K562 (cell line): ENCODE measurements at regions not wholly inside any gene's neighbourhood (a gene's known extent, or its start where the extent isn't known, plus 50 kb on each side); places are given as distances from the start of the nearest gene placed in this dataset.

Source experiments
- ASH1L ChIP-seq: fragments of 450-650 bp; IDR thresholded peaks from 2 replicates; pipeline ENCODE4 v1.6.1; 2018; ENCODE audit warnings: borderline replicate concordance, mild to moderate bottlenecking, low read depth; ENCODE audit not compliant: partially characterized antibody
- BMI1 ChIP-seq: fragments of 150-350 bp; IDR thresholded peaks from 2 replicates; pipeline ENCODE4 v1.6.1; 2014; ENCODE audit warnings: low read length
- CBX1 ChIP-seq: sonication (generic); IDR thresholded peaks from 2 replicates; pipeline ENCODE4 v1.6.1; 2016; ENCODE audit warnings: antibody characterized with exemption, low read depth, mild to moderate bottlenecking
- CCNT2 ChIP-seq: IDR thresholded peaks from 2 replicates; pipeline ENCODE4 v1.6.1; 2011; ENCODE audit warnings: borderline replicate concordance, low read depth, mild to moderate bottlenecking, moderate library complexity, mixed read lengths, low read length; ENCODE audit not compliant: insufficient read length; ENCODE audit errors: extremely low read depth
- COPS2 ChIP-seq: fragments of 450-650 bp; conservative IDR thresholded peaks from 2 replicates; pipeline ENCODE4 v1.6.1; 2016; ENCODE audit warnings: mild to moderate bottlenecking, moderate library complexity
- DIDO1 ChIP-seq: fragments of 450-650 bp; IDR thresholded peaks from 2 replicates; pipeline ENCODE4 v1.6.1; 2016; ENCODE audit warnings: low read depth, missing biosample characterization, missing genetic modification characterization
- DMBX1 ChIP-seq: fragments of 250-450 bp; sonication (Bioruptor Pico); IDR thresholded peaks from 2 replicates; pipeline ENCODE4 v1.8.0; 2022; ENCODE audit warnings: inconsistent platforms, mild to moderate bottlenecking, moderate library complexity, borderline replicate concordance
- HNRNPH1 ChIP-seq: fragments of 200-400 bp; formaldehyde crosslinking; optimal IDR thresholded peaks from 2 replicates; pipeline ENCODE3; 2017; ENCODE audit warnings: low read depth, mild to moderate bottlenecking, low read length, moderate library complexity
- ID3 ChIP-seq, 2 experiments: fragments of 250-450 bp in 1 of 2; fragments of 450-650 bp in 1 of 2; sonication (Bioruptor Pico) in 1 of 2; IDR thresholded peaks; 2 replicates each; pipeline versions ENCODE4 v1.6.1 to v1.8.0; 2016 to 2021; ENCODE audit warnings: mild to moderate bottlenecking in 2 of 2, moderate library complexity in 2 of 2, missing compliant biosample characterization in 1 of 2, missing genetic modification characterization in 1 of 2
- JUND ChIP-seq, 2 experiments: IDR thresholded peaks; 2 replicates in 1 of 2; 3 replicates in 1 of 2; pipeline ENCODE4 v1.6.1; 2011; ENCODE audit warnings: borderline replicate concordance in 2 of 2, low read depth in 2 of 2, low read length in 2 of 2, improper control_type of control experiment in 1 of 2, missing biosample characterization in 1 of 2, missing genetic modification characterization in 1 of 2, missing genetic modification reagents in 1 of 2
- SMARCB1 ChIP-seq: IDR thresholded peaks from 2 replicates; pipeline ENCODE4 v1.6.1; 2011; ENCODE audit warnings: improper control_type of control experiment, low read depth; ENCODE audit not compliant: insufficient read length
- SOX6 ChIP-seq: fragments of 450-650 bp; IDR thresholded peaks from 2 replicates; pipeline ENCODE4 v1.6.1; 2014; ENCODE audit warnings: mild to moderate bottlenecking
- THRA ChIP-seq: fragments of 450-650 bp; IDR thresholded peaks from 2 replicates; pipeline ENCODE4 v1.6.1; 2017; ENCODE audit warnings: mild to moderate bottlenecking, moderate library complexity
- XRCC5 ChIP-seq: fragments of 200-400 bp; formaldehyde crosslinking; IDR thresholded peaks from 2 replicates; pipeline ENCODE4 v1.6.1; 2017; ENCODE audit warnings: low read depth, mild to moderate bottlenecking, low read length
- ZBED1 ChIP-seq: IDR thresholded peaks from 2 replicates; pipeline ENCODE4 v1.6.1; 2014
- ZBTB26 ChIP-seq: fragments of 450-650 bp; formaldehyde crosslinking; IDR thresholded peaks from 2 replicates; pipeline ENCODE4 v1.4.0; 2022; ENCODE audit warnings: missing genetic modification characterization
- ZFP1 ChIP-seq: fragments of 450-650 bp; formaldehyde crosslinking; IDR thresholded peaks from 2 replicates; pipeline ENCODE4 v1.4.0; 2020; ENCODE audit warnings: mild to moderate bottlenecking, mixed read lengths
- ZNF146 ChIP-seq: IDR thresholded peaks from one replicate; pipeline ENCODE4 v1.6.1; 2018; ENCODE audit warnings: missing compliant biosample characterization; ENCODE audit not compliant: unreplicated experiment
- ZNF184 ChIP-seq: sonication (generic); formaldehyde crosslinking; IDR thresholded peaks from 2 replicates; pipeline ENCODE4 v1.5.0; 2020; ENCODE audit warnings: missing genetic modification reagents
- ZNF384 ChIP-seq: IDR thresholded peaks from 2 replicates; pipeline ENCODE4 v1.6.1; 2012; ENCODE audit warnings: low read depth, low read length, improper control_type of control experiment
- ZNF561 ChIP-seq: fragments of 450-650 bp; formaldehyde crosslinking; conservative IDR thresholded peaks from 2 replicates; pipeline ENCODE4 v1.4.0; 2020; ENCODE audit warnings: mild to moderate bottlenecking, moderate library complexity
- TF ChIP-seq, protein P1 (sequence below): IDR thresholded peaks from 2 replicates; pipeline ENCODE4 v1.6.1; 2011; ENCODE audit not compliant: insufficient read length; ENCODE audit errors: extremely low read depth
- TF ChIP-seq, protein P2 (sequence below): fragments of 250-450 bp; sonication (Bioruptor Pico); IDR thresholded peaks from 2 replicates; pipeline ENCODE4 v1.4.0; 2020; ENCODE audit warnings: mild to moderate bottlenecking, moderate library complexity

DNA sequence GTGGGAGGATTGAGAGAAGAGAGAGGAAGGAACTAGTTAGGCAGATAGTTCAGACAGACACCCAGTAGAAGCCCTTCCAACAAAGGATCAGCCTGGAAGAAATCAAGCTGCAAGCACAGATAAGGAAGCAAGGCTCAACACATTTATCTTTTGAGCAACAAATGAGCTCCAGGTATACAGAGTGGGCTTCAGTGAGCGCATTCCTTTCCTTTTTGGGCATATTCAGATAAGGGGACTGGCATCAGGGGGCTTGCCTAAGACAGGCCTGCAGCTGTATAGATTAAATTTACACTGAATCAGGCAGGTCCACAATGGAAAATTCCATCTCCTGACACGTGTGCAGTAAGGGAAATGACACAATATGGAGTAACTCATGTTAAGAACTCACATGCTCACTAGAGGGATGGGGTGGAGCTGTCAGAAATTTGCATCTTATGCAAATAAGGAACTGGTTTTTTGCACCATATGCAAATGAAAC is 147.2 kb downstream of the AKR1D1 start (continued):
- TF ChIP-seq DIDO1 (no peak), HNRNPH1 (no peak), COPS2 (no peak), XRCC5 (no peak), SOX6 (peak; percentile 54; the same call in 1 of the 2 replicates), ZNF384 (no peak), JUND (IDR thresholded peaks at IDR 0.05; ENCODE audit: borderline replicate concordance, low read depth, low read length) (no peak), JUND (tag; IDR thresholded peaks at IDR 0.05; ENCODE audit: borderline replicate concordance, low read depth, low read length) (0 out of 3 replicates have a peak, but pooled peaks have one; percentile 42), ZBED1 (no peak), ZNF146 (CRISPR knock-in tag) (no peak), ZNF561 (no peak), DMBX1 (CRISPR knock-in tag) (peak; percentile 98), THRA (no peak), ZFP1 (peak; percentile 79; the same call in 1 of the 2 replicates), SMARCB1 (no peak), ZNF184 (CRISPR knock-in tag) (no peak), BMI1 (no peak), CCNT2 (no peak), CBX1 (no peak), ZBTB26 (CRISPR knock-in tag) (no peak), ID3 (CRISPR knock-in tag; IDR thresholded peaks at IDR 0.05) (peak; percentile 78), ID3 (tag; IDR thresholded peaks at IDR 0.05) (peak; percentile 98), ASH1L (no peak)
- TF ChIP-seq, protein P1, sequence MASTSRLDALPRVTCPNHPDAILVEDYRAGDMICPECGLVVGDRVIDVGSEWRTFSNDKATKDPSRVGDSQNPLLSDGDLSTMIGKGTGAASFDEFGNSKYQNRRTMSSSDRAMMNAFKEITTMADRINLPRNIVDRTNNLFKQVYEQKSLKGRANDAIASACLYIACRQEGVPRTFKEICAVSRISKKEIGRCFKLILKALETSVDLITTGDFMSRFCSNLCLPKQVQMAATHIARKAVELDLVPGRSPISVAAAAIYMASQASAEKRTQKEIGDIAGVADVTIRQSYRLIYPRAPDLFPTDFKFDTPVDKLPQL: no peak
- TF ChIP-seq, protein P2, sequence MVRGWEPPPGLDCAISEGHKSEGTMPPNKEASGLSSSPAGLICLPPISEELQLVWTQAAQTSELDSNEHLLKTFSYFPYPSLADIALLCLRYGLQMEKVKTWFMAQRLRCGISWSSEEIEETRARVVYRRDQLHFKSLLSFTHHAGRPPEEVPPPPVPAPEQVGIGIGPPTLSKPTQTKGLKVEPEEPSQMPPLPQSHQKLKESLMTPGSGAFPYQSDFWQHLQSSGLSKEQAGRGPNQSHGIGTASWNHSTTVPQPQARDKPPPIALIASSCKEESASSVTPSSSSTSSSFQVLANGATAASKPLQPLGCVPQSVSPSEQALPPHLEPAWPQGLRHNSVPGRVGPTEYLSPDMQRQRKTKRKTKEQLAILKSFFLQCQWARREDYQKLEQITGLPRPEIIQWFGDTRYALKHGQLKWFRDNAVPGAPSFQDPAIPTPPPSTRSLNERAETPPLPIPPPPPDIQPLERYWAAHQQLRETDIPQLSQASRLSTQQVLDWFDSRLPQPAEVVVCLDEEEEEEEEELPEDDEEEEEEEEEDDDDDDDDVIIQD: no peak
